Hematopoietic multipotent progenitor cell treated with erythropoietin and hydrocortisone succinate and interleukin-3 and kit ligand, for 15 days (in vitro differentiated cells): ENCODE measurements at regions not wholly inside any gene's neighbourhood (a gene's known extent, or its start where the extent isn't known, plus 50 kb on each side); places are given as distances from the start of the nearest gene placed in this dataset.

ENCODE experiments used
- DNase-seq: peaks from one replicate; pipeline ENCODE4 v3.0.0-alpha.2; 2015; ENCODE audit warnings: low spot score

DNA sequence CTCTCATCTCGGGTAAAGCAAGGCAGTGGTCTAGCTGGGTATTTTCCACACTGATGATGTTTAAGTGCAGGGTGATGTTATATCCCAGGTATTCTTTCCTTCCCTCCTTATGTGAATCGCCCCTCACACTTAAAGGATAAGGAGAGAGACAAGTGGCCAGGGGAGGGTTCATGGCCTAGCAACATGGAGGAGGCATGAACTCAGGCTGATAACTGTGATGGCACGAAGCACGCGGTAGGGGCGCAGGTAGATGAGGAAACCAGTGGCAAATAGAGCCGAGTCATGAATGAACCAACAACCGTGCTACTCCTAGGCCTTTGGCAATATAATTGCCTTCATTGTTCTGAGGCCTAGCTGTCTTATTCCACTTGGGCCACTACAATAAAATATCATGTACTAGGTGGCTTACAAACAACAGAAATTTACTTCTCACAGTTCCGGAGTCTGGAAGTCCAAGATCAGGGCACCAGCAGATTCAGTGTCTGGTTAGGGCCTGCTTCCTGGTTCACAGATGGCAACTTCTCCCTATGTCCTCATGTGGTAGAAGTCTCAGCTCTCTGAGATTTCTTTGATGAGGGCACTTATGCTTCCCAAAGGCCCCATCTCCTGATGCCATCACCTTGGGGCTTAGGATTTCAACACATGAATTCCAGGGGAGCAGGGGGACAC is 56.0 kb upstream of the PIK3CG start:
- DNase-seq: no peak

DNA sequence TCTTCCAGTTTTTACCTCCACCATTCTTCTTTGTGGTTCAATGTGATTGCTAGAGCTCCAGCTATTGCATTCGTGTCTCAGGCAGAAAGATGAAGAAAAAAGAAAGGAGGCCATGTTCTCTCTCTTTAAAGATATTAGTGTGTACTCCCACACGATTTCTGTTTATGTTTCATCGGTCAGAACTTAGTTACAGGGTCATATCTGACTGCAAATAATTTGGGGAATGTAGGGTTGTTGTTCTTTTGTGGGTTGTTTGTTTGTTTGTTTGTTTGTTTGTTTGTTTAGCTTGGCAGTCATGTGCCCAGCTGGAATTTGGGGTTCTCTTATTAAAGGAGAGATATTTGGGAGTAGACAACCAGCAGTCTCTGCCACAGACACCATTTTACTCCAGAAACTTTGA is 53.6 kb upstream of the PIK3CG start:
- no peak for DNase-seq

DNA sequence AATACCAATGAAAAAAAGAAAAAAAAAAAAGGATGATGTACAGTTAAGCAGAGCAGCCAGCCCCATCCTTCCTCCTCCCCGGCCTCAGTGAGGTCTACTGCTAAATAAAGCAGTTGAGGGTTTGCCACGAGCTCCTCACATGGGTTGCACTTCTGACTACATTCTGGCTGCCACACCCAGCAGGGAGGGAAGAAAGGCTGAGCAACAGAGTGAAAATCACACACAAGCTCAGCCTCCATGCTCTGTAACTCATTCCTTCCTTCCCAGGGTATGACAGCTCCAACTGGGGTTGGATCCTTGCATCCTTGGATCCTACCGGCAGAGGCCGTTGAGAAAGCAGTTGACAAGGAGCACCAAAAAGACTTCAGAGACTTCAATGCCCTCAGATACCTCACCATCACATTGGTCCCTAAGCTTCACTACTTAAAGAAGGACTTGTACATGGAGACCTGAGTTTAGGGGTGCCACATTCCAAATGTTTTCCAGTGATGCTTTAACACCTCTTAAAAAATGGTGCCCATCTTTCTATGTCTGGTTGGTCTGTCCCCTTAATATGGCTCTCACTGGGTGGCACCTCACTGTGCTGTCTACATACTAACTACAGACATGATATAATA is 52.9 kb upstream of the PIK3CG start:
- no peak for DNase-seq

DNA sequence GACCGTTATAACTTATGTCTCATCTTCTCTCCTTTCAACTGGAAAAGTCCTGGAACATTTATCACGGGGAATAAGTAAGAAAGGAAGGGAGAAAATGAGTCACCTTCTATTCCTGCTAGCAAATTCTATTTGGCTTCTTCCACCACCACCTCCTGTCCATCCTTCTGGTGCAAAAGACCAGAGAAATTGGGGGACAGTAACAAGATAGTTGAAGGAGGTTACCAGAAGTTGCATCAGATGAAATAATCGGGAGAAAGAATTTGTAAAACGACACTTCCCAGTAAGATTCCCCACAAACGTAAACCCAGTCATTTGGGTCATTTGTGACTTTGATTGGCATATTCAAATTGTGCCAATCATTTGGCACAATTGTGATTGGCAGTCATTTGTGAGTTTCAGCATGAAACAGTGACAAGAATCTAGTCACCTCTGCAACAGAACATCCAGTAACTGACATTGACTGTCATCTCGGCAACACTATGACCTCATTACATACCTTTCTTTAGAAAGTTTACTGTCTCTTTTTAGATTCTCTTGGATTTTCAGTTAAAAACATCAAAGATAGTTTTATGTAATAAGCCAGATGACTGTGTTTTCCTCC is 51.3 kb upstream of the PIK3CG start:
- DNase-seq: no peak

DNA sequence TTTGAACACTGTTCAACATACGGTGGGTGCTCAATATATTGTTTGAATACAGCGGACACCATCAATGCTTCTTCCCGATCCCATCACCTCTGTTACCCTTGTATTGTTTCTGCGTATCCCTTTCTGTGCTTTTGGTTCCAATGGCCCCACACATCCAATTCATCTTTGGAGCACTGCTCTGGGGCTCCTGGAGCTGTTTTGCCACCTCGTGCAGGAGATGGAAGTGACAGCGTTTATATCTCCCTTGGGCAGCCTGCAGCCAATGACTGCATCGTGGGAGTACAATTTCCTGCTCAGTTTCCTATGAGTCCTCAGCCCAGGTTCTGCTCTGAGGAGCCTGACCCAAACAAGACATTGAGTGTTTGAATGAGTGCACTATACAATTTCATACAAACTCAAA is 50.2 kb upstream of the PIK3CG start:
- no peak for DNase-seq
